ENCODE measurements at regions not wholly inside any gene's neighbourhood (a gene's known extent, or its start where the extent isn't known, plus 50 kb on each side); places are given as distances from the start of the nearest gene placed in this dataset.

DNA sequence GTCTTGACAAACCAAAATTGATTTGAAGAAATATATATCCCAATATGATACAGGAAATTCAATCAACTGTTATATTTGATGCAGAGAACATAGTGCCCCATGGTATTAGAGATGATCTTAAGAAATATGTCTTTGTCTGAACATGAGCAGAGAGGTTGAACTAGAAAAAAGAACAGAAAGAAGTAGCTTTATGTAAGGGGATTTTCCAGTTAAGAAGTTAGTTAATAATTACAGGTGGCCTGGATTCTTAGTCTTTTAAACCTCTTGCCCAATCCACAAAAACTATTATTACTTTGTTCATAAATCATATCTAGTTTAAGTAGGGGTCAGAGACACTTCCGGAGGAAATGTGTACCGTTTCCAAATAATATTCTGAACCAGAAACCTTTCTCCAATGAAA is 1186.7 kb upstream of the EPHA6 start:
- no peaks in the 10 kb centered on the region for H3K36me3 ChIP-seq (ENCODE audit: insufficient read depth, low read length)
- no peaks in the 10 kb centered on the region for H3K9me3 ChIP-seq (ENCODE audit: low read length)
- no peaks in the 10 kb centered on the region for H3K9me2 ChIP-seq (ENCODE audit: low read depth, low read length)
- no peak overlapping the region for H3K4me3 ChIP-seq (ENCODE audit: low read depth, low read length, poor library complexity, severe bottlenecking)
- H3F3A ChIP-seq (ENCODE audit: insufficient read depth, low read length): no peaks in the 10 kb centered on the region
- TF ChIP-seq CTCF (IDR thresholded peaks at IDR 0.05; ENCODE audit: low read length) (no peak), EZH2 (IDR thresholded peaks at IDR 0.05; ENCODE audit: borderline replicate concordance, low read length) (no peak)
- H3K79me2 ChIP-seq (ENCODE audit: insufficient read depth, low read length): no peaks in the 10 kb centered on the region
- no peak overlapping the region for H2AFZ ChIP-seq (ENCODE audit: low read length)
- no peak overlapping the region for H3K27ac ChIP-seq (ENCODE audit: low read depth, low read length, poor library complexity, severe bottlenecking)
- H3K9ac ChIP-seq (ENCODE audit: low read length): no peak overlapping the region
- no peak overlapping the region for H3K4me2 ChIP-seq (ENCODE audit: low read length)
- no peaks in the 10 kb centered on the region for H3K27me3 ChIP-seq (ENCODE audit: insufficient read depth, low read length)
- H3K4me1 ChIP-seq (ENCODE audit: insufficient read depth, low read length, severe bottlenecking): no peaks in the 10 kb centered on the region
- no peaks in the 10 kb centered on the region for H4K20me1 ChIP-seq (ENCODE audit: insufficient read depth, low read length)

GRCh38 chr3:95629802-95630201 is 1184.6 kb upstream of the EPHA6 start:
- no peak overlapping the region for H3K4me3 ChIP-seq (ENCODE audit: low read depth, low read length, poor library complexity, severe bottlenecking)
- no peaks in the 10 kb centered on the region for H3K9me2 ChIP-seq (ENCODE audit: low read depth, low read length)
- no peaks in the 10 kb centered on the region for H3F3A ChIP-seq (ENCODE audit: insufficient read depth, low read length)
- H2AFZ ChIP-seq (ENCODE audit: low read length): no peak overlapping the region
- no peak overlapping the region for H3K9ac ChIP-seq (ENCODE audit: low read length)
- H3K4me2 ChIP-seq (ENCODE audit: low read length): no peak overlapping the region
- H3K79me2 ChIP-seq (ENCODE audit: insufficient read depth, low read length): no peaks in the 10 kb centered on the region
- no peaks in the 10 kb centered on the region for H3K27me3 ChIP-seq (ENCODE audit: insufficient read depth, low read length)
- H3K36me3 ChIP-seq (ENCODE audit: insufficient read depth, low read length): no peaks in the 10 kb centered on the region
- no peaks in the 10 kb centered on the region for H3K4me1 ChIP-seq (ENCODE audit: insufficient read depth, low read length, severe bottlenecking)
- H3K27ac ChIP-seq (ENCODE audit: low read depth, low read length, poor library complexity, severe bottlenecking): no peak overlapping the region
- no peak for TF ChIP-seq EZH2 (IDR thresholded peaks at IDR 0.05; ENCODE audit: borderline replicate concordance, low read length)
- no peak for TF ChIP-seq CTCF (IDR thresholded peaks at IDR 0.05; ENCODE audit: low read length)
- H4K20me1 ChIP-seq (ENCODE audit: insufficient read depth, low read length): no peaks in the 10 kb centered on the region
- no peaks in the 10 kb centered on the region for H3K9me3 ChIP-seq (ENCODE audit: low read length)

DNA sequence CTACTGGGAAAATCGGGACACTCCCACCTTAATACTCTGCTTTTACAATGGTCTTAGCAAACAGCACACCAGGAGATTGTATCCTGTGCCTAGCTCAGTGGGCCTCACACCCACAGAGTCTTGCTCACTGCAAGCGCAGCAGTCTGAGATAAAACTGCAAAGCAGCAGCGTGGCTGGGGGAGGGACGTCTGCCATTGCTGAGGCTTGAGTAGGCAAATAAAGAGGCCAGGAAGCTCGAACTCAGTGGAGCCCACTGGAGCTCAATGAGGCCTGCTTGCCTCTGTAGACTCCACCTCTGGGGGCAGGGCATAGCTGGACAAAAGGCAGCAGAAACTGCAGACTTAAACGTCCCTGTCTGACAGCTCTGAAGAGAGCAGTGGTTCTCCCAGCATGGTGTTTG is 1169.1 kb upstream of the EPHA6 start:
- Histone ChIP-seq H3K9me3 (ENCODE audit: low read length) (no peaks in the 10 kb centered on the region), H3K9me2 (ENCODE audit: low read depth, low read length) (no peaks in the 10 kb centered on the region), H3K9ac (ENCODE audit: low read length) (no peak overlapping the region), H3K4me1 (ENCODE audit: insufficient read depth, low read length, severe bottlenecking) (no peaks in the 10 kb centered on the region), H3K79me2 (ENCODE audit: insufficient read depth, low read length) (no peaks in the 10 kb centered on the region), H3K4me2 (ENCODE audit: low read length) (no peak overlapping the region), H4K20me1 (ENCODE audit: insufficient read depth, low read length) (no peaks in the 10 kb centered on the region), H2AFZ (ENCODE audit: low read length) (no peak overlapping the region), H3K27me3 (ENCODE audit: insufficient read depth, low read length) (no peaks in the 10 kb centered on the region), H3K36me3 (ENCODE audit: insufficient read depth, low read length) (no peaks in the 10 kb centered on the region), H3K27ac (ENCODE audit: low read depth, low read length, poor library complexity, severe bottlenecking) (no peak overlapping the region), H3F3A (ENCODE audit: insufficient read depth, low read length) (no peaks in the 10 kb centered on the region), H3K4me3 (ENCODE audit: low read depth, low read length, poor library complexity, severe bottlenecking) (no peak overlapping the region)
- TF ChIP-seq CTCF (IDR thresholded peaks at IDR 0.05; ENCODE audit: low read length) (no peak), EZH2 (IDR thresholded peaks at IDR 0.05; ENCODE audit: borderline replicate concordance, low read length) (no peak)
